Activated B cell treated with CpG ODN at 0.5 μM for 24 hours (primary cell): ENCODE measurements at regions not wholly inside any gene's neighbourhood (a gene's known extent, or its start where the extent isn't known, plus 50 kb on each side); places are given as distances from the start of the nearest gene placed in this dataset.

Source experiments
- ATAC-seq: fragments of 200-7000 bp; cut with Tn5 transposase; one replicate; pipeline ENCODE4 v1.10.0; 2021; ENCODE audit warnings: low read depth, mild to moderate bottlenecking, moderate library complexity
- CTCF ChIA-PET: fragments of 350-600 bp; sonication (Branson Sonifier 250); formaldehyde crosslinking; loops from one replicate; lab custom pipeline; 2021; ENCODE audit warnings: antibody characterized with exemption; lab: Charles Lee
- POLR2A ChIA-PET: fragments of 350-600 bp; sonication (Branson Sonifier 250); formaldehyde crosslinking; loops from one replicate; lab custom pipeline; 2021; ENCODE audit warnings: antibody characterized with exemption; lab: Charles Lee
- DNase-seq: peaks from one replicate; pipeline ENCODE4 v3.0.0; 2022
- H3K27ac Mint-ChIP-seq: one replicate; pipeline ENCODE4 v1.8.0; 2020; ENCODE audit warnings: mixed read lengths
- H3K27me3 Mint-ChIP-seq: one replicate; pipeline ENCODE4 v1.8.0; 2021; ENCODE audit warnings: mixed read lengths
- H3K36me3 Mint-ChIP-seq: one replicate; pipeline ENCODE4 v1.8.0; 2021; ENCODE audit warnings: low read depth, mixed read lengths
- H3K4me1 Mint-ChIP-seq: one replicate; pipeline ENCODE4 v1.8.0; 2021; ENCODE audit warnings: mixed read lengths
- H3K4me3 Mint-ChIP-seq: one replicate; pipeline ENCODE4 v1.8.0; 2020; ENCODE audit warnings: mild to moderate bottlenecking, mixed read lengths
- H3K9me3 Mint-ChIP-seq: one replicate; pipeline ENCODE4 v1.8.0; 2020; ENCODE audit warnings: mixed read lengths
- CTCF ChIP-seq: fragments of 200-600 bp; IDR thresholded peaks from one replicate; pipeline ENCODE4 v1.8.0; 2022; ENCODE audit warnings: antibody characterized with exemption, mild to moderate bottlenecking
- intact Hi-C: fragments of 100-400 bp; cut with micrococcal nuclease; formaldehyde crosslinking; loops from one replicate; pipeline ENCODE4 v1.15.1; 2024

GRCh38 chr7:45977256-45977780 is 56.2 kb upstream of the IGFBP3 start:
- no peaks in the 10 kb centered on the region for H3K27me3 Mint-ChIP-seq
- intact Hi-C loops = no loop called here
- POLR2A ChIA-PET = no interaction called here
- H3K27ac Mint-ChIP-seq = no peak overlapping the region
- H3K4me3 Mint-ChIP-seq = no peak overlapping the region
- TF ChIP-seq CTCF = no peak
- H3K4me1 Mint-ChIP-seq = no peaks in the 10 kb centered on the region
- no peak for ATAC-seq
- no peak for DNase-seq
- peaks cover 2% of the 10 kb centered on the region for H3K9me3 Mint-ChIP-seq
- CTCF ChIA-PET = no interaction called here
- no peaks in the 10 kb centered on the region for H3K36me3 Mint-ChIP-seq

- H3K27ac Mint-ChIP-seq = no peak overlapping the region
- CTCF ChIA-PET = no interaction called here
- no peak overlapping the region for H3K4me3 Mint-ChIP-seq
- no peaks in the 10 kb centered on the region for H3K9me3 Mint-ChIP-seq
- DNase-seq (no peak), ATAC-seq (no peak)
- TF ChIP-seq CTCF = no peak
- intact Hi-C loops = no loop called here
- no peaks in the 10 kb centered on the region for H3K27me3 Mint-ChIP-seq
- H3K36me3 Mint-ChIP-seq = no peaks in the 10 kb centered on the region
- POLR2A ChIA-PET = no interaction called here
- no peaks in the 10 kb centered on the region for H3K4me1 Mint-ChIP-seq
These were observed 55.4 kb upstream of the IGFBP3 start for GRCh38 chr7:45976485-45976856.

- DNase-seq (no peak), ATAC-seq (no peak)
- no peak for TF ChIP-seq CTCF
- H3K4me1 Mint-ChIP-seq = no peaks in the 10 kb centered on the region
- ChIA-PET CTCF (no interaction called here), POLR2A (no interaction called here)
- H3K27ac Mint-ChIP-seq = no peak overlapping the region
- H3K27me3 Mint-ChIP-seq = no peaks in the 10 kb centered on the region
- no peaks in the 10 kb centered on the region for H3K9me3 Mint-ChIP-seq
- H3K4me3 Mint-ChIP-seq = no peak overlapping the region
- no peaks in the 10 kb centered on the region for H3K36me3 Mint-ChIP-seq
- intact Hi-C loops = no loop called here
These were observed 54.9 kb upstream of the IGFBP3 start for GRCh38 chr7:45975847-45976484.

GRCh38 chr7:45975367-45975766 is 54.3 kb upstream of the IGFBP3 start:
- ATAC-seq (no peak), DNase-seq (no peak)
- Mint-ChIP-seq H3K4me3 (no peak overlapping the region), H3K36me3 (no peaks in the 10 kb centered on the region), H3K9me3 (no peaks in the 10 kb centered on the region), H3K27me3 (no peaks in the 10 kb centered on the region), H3K4me1 (no peaks in the 10 kb centered on the region), H3K27ac (no peak overlapping the region)
- no peak for TF ChIP-seq CTCF
- ChIA-PET POLR2A (no interaction called here), CTCF (no interaction called here)
- intact Hi-C loops = no loop called here

GRCh38 chr7:45974540-45975360 is 53.7 kb upstream of the IGFBP3 start:
- ATAC-seq = no peak
- TF ChIP-seq CTCF = no peak
- ChIA-PET CTCF (no interaction called here), POLR2A (no interaction called here)
- Mint-ChIP-seq H3K27ac (no peak overlapping the region), H3K27me3 (no peaks in the 10 kb centered on the region), H3K9me3 (no peaks in the 10 kb centered on the region), H3K36me3 (no peaks in the 10 kb centered on the region), H3K4me3 (no peak overlapping the region), H3K4me1 (no peaks in the 10 kb centered on the region)
- intact Hi-C loops = no loop called here
- no peak for DNase-seq
